PC-3 (cell line): ENCODE measurements at regions not wholly inside any gene's neighbourhood (a gene's known extent, or its start where the extent isn't known, plus 50 kb on each side); places are given as distances from the start of the nearest gene placed in this dataset.

Experiments
- ATAC-seq: fragments of 200-7000 bp; cut with Tn5 transposase; 2 replicates; pipeline ENCODE4 v1.9.1; 2020; ENCODE audit warnings: mild to moderate bottlenecking, moderate library complexity
- BruUV-seq: library from RNA; stranded (reverse); fragments of 400-500 nt; replicated peaks from 2 replicates; lab custom pipeline; 2021; lab: Mats Ljungman, UMichigan
- CTCF ChIA-PET: fragments of 300-600 bp; sonication (Branson Sonifier 250); formaldehyde crosslinking; loops from one replicate; lab custom pipeline; 2022; ENCODE audit warnings: antibody characterized with exemption; lab: Charles Lee
- POLR2A ChIA-PET: fragments of 300-600 bp; sonication (Branson Sonifier 250); formaldehyde crosslinking; loops from one replicate; lab custom pipeline; 2022; ENCODE audit warnings: antibody characterized with exemption; ENCODE audit not compliant: unreplicated experiment; lab: Charles Lee
- DNase-seq: peaks from one replicate; pipeline ENCODE4 v3.0.0-alpha.2; 2015
- H2AFZ ChIP-seq: fragments of 300-600 bp; sonication (generic); 2 replicates; pipeline ENCODE4 v1.6.0; 2016; ENCODE audit warnings: antibody characterized with exemption, low read length
- H3F3A ChIP-seq: fragments of 300-600 bp; sonication (generic); one replicate; pipeline ENCODE4 v1.6.0; 2017; ENCODE audit warnings: antibody characterized with exemption, low read length, control low read depth, mild to moderate bottlenecking; ENCODE audit not compliant: unreplicated experiment
- H3K27ac ChIP-seq: fragments of 300-600 bp; sonication (generic); 2 replicates; pipeline ENCODE4 v1.5.1; 2016; ENCODE audit warnings: mild to moderate bottlenecking, low read length
- H3K27me3 ChIP-seq: fragments of 300-600 bp; sonication (generic); 2 replicates; pipeline ENCODE4 v1.6.1; 2016; ENCODE audit warnings: low read length, mixed read lengths
- H3K36me3 ChIP-seq: fragments of 300-600 bp; sonication (generic); 2 replicates; pipeline ENCODE4 v1.6.1; 2016; ENCODE audit warnings: low read depth, mixed run types, low read length, mixed read lengths
- H3K4me1 ChIP-seq: fragments of 300-600 bp; sonication (generic); 2 replicates; pipeline ENCODE4 v1.5.1; 2016; ENCODE audit warnings: low read length; ENCODE audit not compliant: insufficient read depth
- H3K4me2 ChIP-seq: fragments of 300-600 bp; sonication (generic); 2 replicates; pipeline ENCODE4 v1.6.0; 2016; ENCODE audit warnings: low read length
- H3K4me3 ChIP-seq: fragments of 300-600 bp; sonication (generic); 2 replicates; pipeline ENCODE4 v1.5.1; 2016; ENCODE audit warnings: mild to moderate bottlenecking, low read length, mixed read lengths
- H3K79me2 ChIP-seq: fragments of 300-600 bp; sonication (generic); 2 replicates; pipeline ENCODE4 v1.6.1; 2017; ENCODE audit warnings: low read length, mixed read lengths
- H3K9ac ChIP-seq: fragments of 300-600 bp; sonication (generic); 2 replicates; pipeline ENCODE4 v1.6.0; 2016; ENCODE audit warnings: mild to moderate bottlenecking, low read length
- H3K9me2 ChIP-seq: fragments of 300-600 bp; sonication (generic); replicated peaks from 2 replicates; pipeline ENCODE4 v1.6.1; 2016; ENCODE audit warnings: mixed run types, low read length, mixed read lengths
- H3K9me3 ChIP-seq: fragments of 300-600 bp; sonication (generic); 2 replicates; pipeline ENCODE4 v1.6.1; 2016; ENCODE audit warnings: low read length, mixed read lengths
- H4K20me1 ChIP-seq: fragments of 300-600 bp; sonication (generic); 2 replicates; pipeline ENCODE4 v1.6.1; 2016; ENCODE audit warnings: low read length, mixed read lengths
- CTCF ChIP-seq: fragments of 300-600 bp; sonication (generic); conservative IDR thresholded peaks from 2 replicates; pipeline ENCODE4 v1.5.1; 2017; ENCODE audit warnings: antibody characterized with exemption, low read depth, mild to moderate bottlenecking, low read length
- EZH2 ChIP-seq: fragments of 300-600 bp; sonication (generic); IDR thresholded peaks from one replicate; pipeline ENCODE4 v1.6.1; 2017; ENCODE audit warnings: antibody characterized with exemption, mild to moderate bottlenecking, low read length; ENCODE audit not compliant: unreplicated experiment
- EZH2phosphoT487 ChIP-seq: fragments of 300-600 bp; sonication (generic); IDR thresholded peaks from 2 replicates; pipeline ENCODE4 v1.6.1; 2018; ENCODE audit warnings: mild to moderate bottlenecking, antibody characterized with exemption, low read length, borderline replicate concordance
- intact Hi-C: fragments of 100-400 bp; cut with micrococcal nuclease; formaldehyde crosslinking; loops from 2 replicates; pipeline ENCODE4 v1.9.0; 2023

GRCh38 chr10:64463406-64463805, 942.2 kb downstream of the REEP3 start:
- Histone ChIP-seq H3K9ac (no peak overlapping the region), H3K36me3 (no peaks in the 10 kb centered on the region), H3K27me3 (no peaks in the 10 kb centered on the region), H2AFZ (no peak overlapping the region), H3K4me3 (no peak overlapping the region), H3K4me2 (no peak overlapping the region), H3K9me3 (peaks cover 25% of the 10 kb centered on the region), H3F3A (no peaks in the 10 kb centered on the region), H3K4me1 (peaks cover 13% of the 10 kb centered on the region), H3K79me2 (no peaks in the 10 kb centered on the region), H3K27ac (no peak overlapping the region), H3K9me2 (no peaks in the 10 kb centered on the region), H4K20me1 (no peaks in the 10 kb centered on the region)
- ChIA-PET POLR2A (no interaction called here), CTCF (no interaction called here)
- no peak for TF ChIP-seq EZH2phosphoT487
- no peak for TF ChIP-seq EZH2
- TF ChIP-seq CTCF: no peak
- ATAC-seq (no peak), DNase-seq (no peak)
- no TSS peak for BruUV-seq
- intact Hi-C loops: no loop called here

GRCh38 chr10:64465653-64466052, 944.5 kb downstream of the REEP3 start:
- Histone ChIP-seq H3K4me1 (peaks cover 16% of the 10 kb centered on the region), H3K4me2 (no peak overlapping the region), H3K9ac (no peak overlapping the region), H3K27ac (peak overlapping the region; percentile 50), H3K4me3 (no peak overlapping the region), H3K36me3 (no peaks in the 10 kb centered on the region), H3K27me3 (no peaks in the 10 kb centered on the region), H4K20me1 (no peaks in the 10 kb centered on the region), H3K79me2 (no peaks in the 10 kb centered on the region), H3F3A (no peaks in the 10 kb centered on the region), H2AFZ (no peak overlapping the region), H3K9me3 (peaks cover 25% of the 10 kb centered on the region), H3K9me2 (no peaks in the 10 kb centered on the region)
- no TSS peak for BruUV-seq
- peak; percentile 59 for ATAC-seq
- intact Hi-C loops: no loop called here
- TF ChIP-seq CTCF (no peak), EZH2phosphoT487 (no peak), EZH2 (no peak)
- ChIA-PET POLR2A (no interaction called here), CTCF (no interaction called here)
- peak; percentile 59 for DNase-seq

GRCh38 chr10:64468219-64468618, 947.0 kb downstream of the REEP3 start:
- ChIA-PET POLR2A (interaction anchor here (0.5 kb wide), 1 partner anchor 12 kb away, joined by 3 read pairs; no protein-coding TSS in a partner anchor), CTCF (no interaction called here)
- Histone ChIP-seq H2AFZ (peak overlapping the region; percentile 44), H3K4me1 (peaks cover 16% of the 10 kb centered on the region), H3K27ac (peak overlapping the region; percentile 51), H3K4me3 (no peak overlapping the region), H4K20me1 (no peaks in the 10 kb centered on the region), H3K27me3 (no peaks in the 10 kb centered on the region), H3K9ac (no peak overlapping the region; the same call in 1 of the 2 replicates), H3F3A (no peaks in the 10 kb centered on the region), H3K4me2 (peak overlapping the region; percentile 10; the same call in 1 of the 2 replicates), H3K9me2 (no peaks in the 10 kb centered on the region), H3K79me2 (no peaks in the 10 kb centered on the region), H3K36me3 (no peaks in the 10 kb centered on the region), H3K9me3 (peaks cover 16% of the 10 kb centered on the region)
- ATAC-seq: peak; percentile 79
- TF ChIP-seq EZH2phosphoT487: no peak
- TF ChIP-seq CTCF: no peak
- TF ChIP-seq EZH2: no peak
- intact Hi-C loops: no loop called here
- DNase-seq: peak; percentile 68
- no TSS peak for BruUV-seq
